T-helper 1 cell treated with Interleukin-12 subunit alpha and Interleukin-12 subunit beta and Interleukin-4 antibody, amounts not matched to agents 30 ng/mL and 1 ng/mL, for 36 hours (primary cell): ENCODE measurements at regions not wholly inside any gene's neighbourhood (a gene's known extent, or its start where the extent isn't known, plus 50 kb on each side); places are given as distances from the start of the nearest gene placed in this dataset.

Experiments used
- intact Hi-C: fragments of 100-400 bp; cut with micrococcal nuclease; formaldehyde crosslinking; loops from one replicate; pipeline ENCODE4 v1.15.1; 2024

DNA sequence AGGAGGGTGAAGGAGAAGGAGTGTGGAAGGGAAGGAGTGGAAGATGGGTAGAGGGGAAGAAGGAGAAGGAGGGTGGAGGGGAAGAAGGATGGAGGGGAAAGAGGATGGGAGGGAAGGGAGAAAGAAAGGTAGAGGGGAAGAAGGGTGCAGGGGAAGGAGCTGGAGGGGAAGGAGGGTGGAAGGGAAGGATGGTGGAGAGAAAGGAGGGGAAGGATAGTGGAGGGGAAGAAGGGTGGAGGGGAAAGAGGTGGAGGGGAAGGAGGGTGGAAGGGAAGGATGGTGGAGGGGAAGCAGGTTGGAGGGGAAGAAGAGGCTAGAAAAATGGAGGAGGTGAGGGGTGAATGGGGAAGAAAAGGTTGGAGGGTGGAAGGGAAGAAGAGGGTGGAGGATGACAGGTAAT lies 927.9 kb downstream of the UQCRFS1 start:
- intact Hi-C loops: no loop called here

DNA sequence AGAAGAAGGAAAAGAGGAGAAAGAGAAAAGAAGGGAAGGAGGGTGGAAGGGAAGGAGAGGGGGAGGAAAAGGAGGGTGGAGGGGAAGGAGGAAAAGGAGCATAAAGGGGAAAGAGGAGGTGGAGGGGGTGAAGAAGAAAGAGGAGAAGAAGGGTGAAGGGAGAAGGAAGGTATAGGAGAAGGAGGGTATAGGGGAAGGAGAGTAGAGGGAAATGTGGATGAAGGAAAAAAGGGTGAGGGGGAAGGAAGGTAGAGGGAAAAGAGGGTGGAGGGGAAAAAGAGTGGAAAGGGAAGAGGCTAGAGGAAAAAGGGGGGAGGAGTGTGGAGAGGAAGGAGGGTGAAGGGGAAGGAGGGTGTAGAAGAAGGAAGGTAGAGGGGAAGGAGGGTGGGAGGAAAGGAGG lies 928.6 kb downstream of the UQCRFS1 start:
- intact Hi-C loops: no loop called here

DNA sequence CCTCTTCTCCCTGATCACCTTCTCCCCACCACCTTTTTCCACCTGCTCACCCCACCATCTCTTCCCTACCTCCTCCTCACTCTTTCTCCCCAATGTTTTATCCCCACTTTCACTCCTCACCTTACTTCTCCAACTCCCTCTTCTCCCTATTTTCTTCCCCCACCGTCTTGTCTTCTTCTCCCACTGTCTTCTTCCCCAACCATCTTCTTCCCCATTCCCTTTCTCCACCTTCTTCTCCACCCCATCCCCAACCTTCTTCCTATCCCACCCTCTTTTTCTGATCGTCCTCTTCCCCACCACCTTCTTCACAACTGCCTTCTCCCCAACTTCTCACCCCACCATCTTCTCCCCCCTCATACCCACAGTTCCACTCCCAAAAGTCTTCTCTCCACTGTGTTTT lies 929.4 kb downstream of the UQCRFS1 start:
- intact Hi-C loops: no loop called here

DNA sequence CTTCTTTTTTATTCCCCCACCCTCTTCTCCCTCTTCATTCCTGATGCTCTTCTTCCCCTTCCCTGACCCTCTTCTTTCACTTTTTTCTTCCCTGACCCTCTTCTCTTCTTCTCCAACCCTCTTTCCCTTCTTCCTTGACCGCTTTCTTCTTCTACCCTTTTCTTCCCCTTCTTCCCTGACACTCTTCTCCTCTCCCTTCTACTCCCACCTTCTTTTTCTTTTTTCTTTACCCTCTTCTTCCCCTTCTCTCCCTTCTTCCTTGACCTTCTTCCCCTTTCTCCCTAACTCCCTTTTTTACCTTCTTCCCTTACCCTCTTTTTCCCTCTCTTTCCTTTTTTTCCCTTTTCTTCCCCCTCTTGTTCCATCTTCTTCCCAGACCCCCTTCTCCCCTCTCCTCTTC lies 931.3 kb downstream of the UQCRFS1 start:
- intact Hi-C loops: no loop called here

DNA sequence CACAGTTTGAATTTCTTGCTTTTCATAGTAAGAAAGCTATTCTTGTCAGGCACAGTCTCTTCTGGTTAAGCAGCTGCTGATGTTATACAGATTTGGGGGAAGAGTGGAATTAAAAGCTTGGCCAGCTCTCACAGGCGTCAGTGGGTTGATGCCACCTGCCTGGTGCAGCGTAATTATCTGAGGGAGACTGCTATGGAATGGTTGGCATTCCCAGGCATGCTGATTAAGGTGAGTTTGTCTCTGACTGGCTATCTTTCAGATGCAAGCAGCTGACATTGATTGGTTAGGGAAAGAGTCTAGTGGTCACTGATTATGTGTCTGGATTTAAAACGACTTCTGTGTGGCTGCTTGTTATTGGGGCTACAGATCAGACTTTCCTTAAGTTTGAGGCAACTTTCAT lies 948.4 kb downstream of the UQCRFS1 start:
- intact Hi-C loops: no loop called here

DNA sequence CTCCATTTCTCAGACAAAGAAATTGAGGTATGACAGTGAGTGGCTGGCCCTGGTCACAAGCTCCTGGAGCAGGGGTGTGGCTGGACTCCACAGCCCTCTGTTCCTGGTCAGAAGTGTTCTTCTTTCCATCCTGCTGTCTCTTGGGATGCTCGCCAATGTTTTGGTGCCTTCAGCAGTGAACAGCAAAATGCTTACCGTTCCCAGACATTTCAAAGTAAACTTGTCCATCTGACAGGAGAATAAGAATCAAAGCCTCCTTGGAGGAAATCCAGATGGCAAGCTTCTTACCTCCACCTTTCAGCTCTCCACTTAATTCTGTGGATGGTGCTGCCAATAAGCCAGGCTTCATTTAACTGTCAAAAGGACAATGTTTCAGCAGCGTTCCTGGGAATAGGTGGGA lies 954.1 kb downstream of the UQCRFS1 start:
- intact Hi-C loops: no loop called here

DNA sequence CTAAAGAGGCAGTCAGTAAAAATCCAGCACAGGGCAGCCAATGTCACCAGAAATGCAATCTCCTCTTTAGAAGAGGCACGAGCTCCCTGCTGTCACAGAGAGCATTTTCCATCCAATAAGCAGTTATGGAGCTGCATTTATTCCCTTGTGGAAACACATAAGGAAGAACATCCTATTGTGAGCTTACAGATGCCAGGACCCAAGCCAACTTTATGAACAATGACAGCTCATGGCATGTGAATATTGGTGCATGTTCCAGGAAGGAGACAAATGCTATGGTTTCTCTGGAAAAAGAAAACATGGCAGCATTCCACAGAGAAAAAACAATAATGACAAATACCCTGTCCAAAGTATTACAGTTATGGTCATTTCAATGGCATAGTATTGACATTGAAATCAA lies 955.6 kb downstream of the UQCRFS1 start:
- intact Hi-C loops: no loop called here

DNA sequence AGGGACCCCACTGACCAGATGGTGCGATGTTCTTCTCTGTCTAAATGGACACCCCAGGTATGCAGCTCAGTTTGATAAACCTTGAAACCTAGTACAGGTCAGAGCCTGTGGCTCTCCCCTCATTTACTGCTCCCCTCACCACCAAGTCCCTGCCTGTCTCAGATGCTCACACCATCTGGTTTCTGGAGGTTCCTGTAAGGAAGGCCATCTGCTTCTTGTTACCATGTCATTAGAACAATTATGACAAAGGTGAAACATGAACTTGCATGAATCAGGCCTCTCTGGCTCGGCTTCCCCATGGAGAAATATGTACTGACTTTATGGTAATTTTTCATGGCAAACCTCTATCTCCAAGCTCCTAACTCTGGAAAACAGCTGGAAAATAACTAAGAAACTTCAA lies 965.7 kb downstream of the UQCRFS1 start:
- intact Hi-C loops: loop anchor here (10.0 kb wide), 1 partner anchor 282 kb away; no protein-coding TSS in a partner anchor

DNA sequence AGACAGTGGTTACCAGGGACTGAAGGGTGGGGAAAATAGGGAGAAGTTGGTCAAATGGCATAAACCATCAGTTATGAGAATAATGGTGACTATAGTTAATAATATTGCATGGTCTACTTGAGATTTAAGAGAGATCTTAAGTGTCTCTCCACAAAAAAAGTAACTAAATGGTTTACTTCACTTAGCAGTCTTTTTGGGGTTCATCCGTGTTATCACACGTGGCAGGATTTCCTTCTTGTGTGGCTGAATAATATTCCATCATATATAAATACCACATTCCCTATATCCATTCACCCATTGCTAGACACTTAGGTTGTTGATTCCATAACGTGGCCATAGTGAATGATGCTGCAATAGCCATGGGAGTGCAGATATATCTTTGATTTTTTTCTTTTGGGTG lies 967.0 kb downstream of the UQCRFS1 start:
- intact Hi-C loops: loop anchor here (10.0 kb wide), 1 partner anchor 281 kb away; no protein-coding TSS in a partner anchor

DNA sequence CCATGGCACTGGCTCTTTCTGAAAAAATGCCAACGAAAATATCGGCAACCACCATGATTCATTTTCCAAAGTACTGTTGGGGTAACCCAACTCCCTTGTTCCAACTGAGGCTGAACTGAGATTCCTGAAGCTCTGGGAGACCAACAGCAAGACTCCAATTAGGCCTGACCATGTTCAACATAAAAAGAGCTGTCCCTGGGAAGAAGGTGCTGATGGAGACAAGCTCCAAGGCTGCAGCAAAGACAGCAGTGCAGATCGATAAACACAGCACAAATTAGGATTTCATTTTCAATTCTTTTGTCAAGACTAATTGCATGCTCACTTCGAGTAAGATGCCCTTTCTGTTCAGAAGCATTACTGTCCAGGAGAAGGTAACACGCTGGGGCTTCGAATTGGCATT lies 968.0 kb downstream of the UQCRFS1 start:
- intact Hi-C loops: loop anchor here (5.0 to 10.0 kb wide), 2 partner anchors 280 to 632 kb away; no protein-coding TSS in a partner anchor

DNA sequence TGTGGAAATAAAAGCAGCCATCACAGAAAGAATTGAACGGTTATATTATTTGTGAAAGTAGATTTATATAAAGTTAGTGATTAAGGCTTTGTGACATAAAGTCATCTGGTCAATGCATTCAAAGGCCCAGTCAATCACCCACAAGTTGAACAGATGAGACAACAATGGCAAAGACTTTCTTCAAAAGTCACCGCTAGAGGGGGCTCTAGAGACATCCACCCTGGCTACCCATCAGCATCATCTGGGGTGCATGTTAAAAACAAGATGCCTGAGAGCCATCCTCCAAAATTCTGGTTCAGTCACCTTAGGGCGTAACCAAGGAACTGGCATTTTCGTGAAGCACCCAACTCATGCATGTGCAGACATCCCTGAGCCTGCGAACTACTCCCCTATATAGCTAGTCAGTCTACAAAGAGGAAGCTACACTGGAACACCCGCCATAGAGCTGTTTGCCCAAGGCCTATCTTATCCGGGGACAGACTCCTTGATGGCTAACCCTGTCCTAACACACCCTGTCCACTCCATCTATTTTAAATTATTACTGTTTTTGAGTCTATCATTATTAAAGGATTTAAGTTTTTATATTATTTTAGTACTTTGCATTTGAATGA lies 970.5 kb downstream of the UQCRFS1 start:
- intact Hi-C loops: loop anchor here (1.0 to 10.0 kb wide), 6 partner anchors 83 to 635 kb away; no protein-coding TSS in a partner anchor

DNA sequence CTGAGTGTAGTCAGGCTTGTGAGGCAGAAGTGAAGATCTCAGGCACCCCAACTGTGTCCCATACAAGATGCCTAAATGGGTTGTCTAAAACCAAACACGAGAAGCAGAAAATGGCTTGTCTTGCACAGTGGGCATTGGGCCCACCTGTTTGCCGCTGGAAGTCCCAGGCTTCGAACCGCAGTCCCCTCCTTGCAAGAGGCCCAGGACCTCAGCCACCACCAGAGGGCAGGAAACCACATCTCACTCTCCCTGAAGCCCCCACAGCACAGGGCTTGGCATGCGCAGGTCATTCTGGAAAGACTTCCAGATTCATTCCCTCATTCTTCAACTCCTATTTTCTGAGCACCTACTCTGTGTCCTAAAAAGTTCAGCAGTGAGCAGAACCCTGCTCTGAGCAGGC lies 973.7 kb downstream of the UQCRFS1 start:
- intact Hi-C loops: no loop called here

DNA sequence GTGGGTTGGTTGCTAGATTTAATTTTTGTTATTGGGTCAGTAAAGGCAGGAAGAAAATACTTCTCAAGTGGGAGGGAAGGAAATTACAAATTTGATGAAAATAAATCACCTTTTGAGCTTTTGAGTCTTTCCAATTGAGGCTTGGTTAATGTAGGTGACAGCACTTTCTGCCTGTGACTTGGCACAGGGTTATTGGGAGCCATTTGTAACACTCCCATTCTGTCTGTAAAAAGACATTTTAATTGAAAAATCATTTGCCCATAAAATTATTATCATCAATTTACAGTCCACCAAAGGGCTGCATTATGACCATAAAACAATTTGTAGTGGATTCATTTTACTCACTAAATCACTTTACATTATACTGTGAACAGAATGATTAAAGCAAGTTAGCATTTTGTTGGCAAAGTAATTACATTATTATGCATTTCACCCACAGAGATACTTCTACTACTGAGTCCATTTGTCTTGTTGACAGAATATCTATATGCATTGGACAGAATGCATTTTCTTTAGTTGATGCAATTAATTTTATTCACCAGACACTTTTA lies 974.6 kb downstream of the UQCRFS1 start:
- intact Hi-C loops: no loop called here

DNA sequence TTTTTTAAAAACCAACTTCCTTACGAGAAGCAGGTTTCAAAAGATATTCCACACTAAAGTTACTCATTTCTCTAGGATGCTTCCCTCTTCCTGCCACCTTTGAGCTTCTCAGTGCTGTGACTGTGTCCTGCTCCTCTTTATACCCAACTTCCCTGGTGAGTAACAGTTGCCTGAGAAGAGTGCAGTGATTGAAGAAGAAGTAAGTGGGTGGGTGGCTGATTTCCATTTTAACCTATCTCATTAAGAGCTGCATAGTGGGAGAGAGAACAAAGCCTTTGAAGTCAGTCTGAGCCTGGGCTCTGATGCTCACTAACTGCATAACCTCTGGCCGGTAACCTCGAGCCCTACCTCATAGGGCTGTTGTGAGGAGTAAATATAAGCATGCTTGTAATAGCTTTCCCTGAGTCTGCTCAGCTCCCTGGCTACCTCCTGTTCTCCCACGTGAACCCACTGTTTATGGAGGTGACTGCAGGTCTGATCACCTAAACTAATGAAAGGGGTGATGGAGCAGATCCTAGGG lies 977.3 kb downstream of the UQCRFS1 start:
- intact Hi-C loops: no loop called here

DNA sequence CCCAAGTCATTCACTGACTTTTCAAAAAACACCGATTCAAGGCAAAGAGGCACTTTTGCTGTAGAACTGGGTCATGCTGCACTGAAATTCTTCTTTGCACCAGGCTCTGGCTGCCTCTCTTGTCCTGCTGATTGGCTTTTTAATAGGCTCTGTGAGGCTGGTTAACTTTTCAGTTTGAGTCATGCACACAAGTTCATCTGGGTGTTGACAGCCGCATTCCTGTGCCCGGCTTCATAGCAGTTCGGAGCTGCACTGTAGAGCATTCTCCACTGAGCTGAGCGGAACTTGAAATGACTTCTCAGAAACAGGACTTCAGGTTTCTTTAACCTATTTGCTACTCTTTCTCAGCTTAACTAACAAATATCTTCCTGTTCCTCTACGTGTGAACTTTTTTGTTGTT lies 978.3 kb downstream of the UQCRFS1 start:
- intact Hi-C loops: no loop called here

DNA sequence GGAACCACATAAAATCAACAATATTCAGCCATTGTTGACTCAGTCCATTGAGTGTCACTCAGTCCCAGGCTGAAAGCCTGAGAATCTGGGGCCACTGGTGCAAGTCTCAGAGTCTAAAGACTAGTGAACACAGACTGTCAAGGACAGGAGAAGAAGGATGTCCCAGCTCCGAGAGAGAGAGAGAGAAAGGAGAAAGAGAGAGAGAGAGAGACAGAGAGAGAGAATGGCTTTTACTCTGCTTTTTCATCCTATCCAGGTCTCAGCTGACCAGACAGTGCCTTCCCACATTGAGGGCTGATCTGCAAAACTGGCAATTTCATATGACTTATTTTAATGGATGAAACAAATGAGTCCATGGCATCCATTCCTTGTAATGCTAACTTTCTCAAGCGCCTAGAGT lies 984.1 kb downstream of the UQCRFS1 start:
- intact Hi-C loops: no loop called here

DNA sequence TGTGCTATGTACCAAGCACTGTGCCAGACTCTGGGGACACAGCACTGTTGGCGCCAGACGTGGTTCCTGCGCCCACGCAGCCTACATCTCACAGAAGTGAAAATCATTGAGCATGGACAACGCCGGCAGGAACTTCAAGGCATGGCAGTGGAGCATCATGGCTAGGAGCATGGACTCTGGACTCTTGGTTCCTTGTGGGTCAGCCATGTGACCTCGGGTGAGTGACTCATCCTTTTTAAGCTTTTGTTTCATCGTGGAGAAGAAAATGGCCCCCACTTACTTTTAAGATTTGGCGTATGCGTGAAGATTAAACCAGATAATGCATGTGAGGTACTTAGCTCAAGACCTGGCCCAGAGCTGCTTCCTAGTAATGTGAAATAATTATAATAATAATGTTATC lies 988.5 kb downstream of the UQCRFS1 start:
- intact Hi-C loops: no loop called here

DNA sequence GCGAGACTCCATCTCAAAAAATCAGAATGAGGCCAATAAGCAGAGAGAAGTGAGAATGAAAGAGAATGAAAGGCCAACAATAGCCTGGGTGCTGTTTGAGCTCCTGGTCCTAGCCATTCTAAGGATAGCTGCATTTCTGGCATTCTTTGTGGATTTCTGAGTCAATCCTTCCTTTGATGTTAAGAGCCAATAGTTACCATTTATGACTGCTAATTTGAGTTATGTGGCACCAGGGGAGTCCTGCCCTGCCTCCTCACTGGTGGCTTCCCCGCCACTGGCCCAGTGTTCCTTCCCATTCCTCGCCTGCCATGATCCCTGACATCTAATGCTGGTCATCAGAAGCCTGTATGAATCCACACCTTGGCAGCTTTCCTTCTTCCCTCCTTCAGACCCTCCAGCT lies 991.2 kb downstream of the UQCRFS1 start:
- intact Hi-C loops: no loop called here

DNA sequence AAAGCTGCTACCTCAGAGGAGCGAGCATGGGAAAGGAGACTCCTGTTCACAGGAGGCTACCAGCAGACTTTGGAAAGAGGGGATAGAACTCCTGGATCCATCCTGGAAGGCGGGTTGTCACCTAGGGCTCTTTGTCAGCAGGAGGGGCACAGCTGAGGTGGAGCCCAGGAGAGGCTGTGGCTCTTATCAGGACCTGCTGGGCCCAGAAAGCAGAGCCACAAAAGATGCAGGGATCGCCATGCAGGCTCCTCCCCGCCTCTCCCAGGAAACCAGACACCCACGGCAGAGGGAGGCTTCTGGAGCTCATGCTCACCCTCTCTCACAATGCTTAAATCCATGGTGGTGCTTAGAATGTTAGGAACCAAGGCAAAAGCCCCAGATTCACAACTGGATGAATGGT lies 994.2 kb downstream of the UQCRFS1 start:
- intact Hi-C loops: no loop called here

DNA sequence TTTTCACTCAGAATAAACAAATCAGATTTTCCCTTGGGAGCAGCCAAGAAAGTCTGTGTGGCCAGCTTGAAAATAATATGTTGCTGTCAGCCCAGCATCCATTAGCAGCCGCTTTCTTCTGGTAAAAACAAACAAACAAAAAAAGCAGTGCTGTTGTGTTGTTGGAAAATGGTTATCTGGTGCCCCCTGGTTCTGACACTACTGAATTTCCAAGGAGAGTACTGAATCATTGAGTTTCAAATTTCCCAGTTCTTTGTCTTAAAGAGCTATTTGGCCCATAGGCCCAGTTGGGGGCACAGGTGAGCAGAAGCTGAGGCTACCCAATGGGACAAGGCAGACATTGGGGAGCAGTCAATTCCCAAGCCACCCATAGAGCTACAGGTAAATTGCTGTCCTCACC lies 995.9 kb downstream of the UQCRFS1 start:
- intact Hi-C loops: no loop called here

DNA sequence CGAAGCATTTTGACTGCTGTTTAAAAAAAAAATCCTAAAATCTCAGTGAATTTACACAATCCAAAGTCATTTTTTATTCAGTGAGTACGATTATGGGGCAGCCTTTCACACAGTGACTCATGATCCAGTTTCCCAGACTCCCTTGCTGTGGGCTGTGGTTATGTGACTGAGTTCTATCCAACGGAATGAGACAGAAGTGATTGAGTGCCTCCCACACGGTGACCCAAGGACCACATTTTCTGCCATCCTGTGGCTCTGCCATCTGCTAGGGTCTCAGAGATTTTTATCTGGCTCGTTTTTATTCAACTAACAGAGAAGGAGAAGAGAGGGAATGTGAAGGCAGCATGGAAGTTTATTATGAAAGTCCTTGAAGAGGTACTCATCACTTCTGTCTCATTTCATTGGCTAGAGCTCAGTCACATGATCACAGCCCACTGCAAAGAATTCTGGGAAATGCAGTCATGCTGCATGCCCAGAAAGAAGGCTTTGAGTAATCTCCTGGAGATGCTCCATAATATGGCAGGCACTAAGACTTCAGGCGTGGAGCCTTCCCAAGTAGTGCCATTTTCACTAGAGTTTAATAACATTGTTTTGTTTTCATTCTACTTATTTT lies 999.4 kb downstream of the UQCRFS1 start:
- intact Hi-C loops: no loop called here

DNA sequence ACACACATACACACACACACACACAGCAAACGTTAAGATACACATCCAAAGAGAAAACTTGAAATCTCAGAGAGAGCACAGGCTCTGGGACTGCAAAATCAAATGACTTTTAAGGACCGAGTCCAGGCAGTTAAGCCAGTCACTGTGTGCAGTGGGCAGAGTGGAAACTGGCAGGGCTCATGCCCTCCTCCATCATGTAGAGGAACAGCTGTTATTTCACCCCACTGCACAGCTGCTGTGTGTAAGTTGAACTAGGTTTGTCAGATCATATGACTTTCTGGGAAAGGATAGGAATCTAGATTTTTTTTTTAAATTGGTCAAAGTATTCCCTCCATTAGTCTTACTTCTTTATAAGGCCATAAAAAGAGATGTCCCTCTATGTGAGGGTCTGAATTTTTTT lies 1002.1 kb downstream of the UQCRFS1 start:
- intact Hi-C loops: no loop called here

DNA sequence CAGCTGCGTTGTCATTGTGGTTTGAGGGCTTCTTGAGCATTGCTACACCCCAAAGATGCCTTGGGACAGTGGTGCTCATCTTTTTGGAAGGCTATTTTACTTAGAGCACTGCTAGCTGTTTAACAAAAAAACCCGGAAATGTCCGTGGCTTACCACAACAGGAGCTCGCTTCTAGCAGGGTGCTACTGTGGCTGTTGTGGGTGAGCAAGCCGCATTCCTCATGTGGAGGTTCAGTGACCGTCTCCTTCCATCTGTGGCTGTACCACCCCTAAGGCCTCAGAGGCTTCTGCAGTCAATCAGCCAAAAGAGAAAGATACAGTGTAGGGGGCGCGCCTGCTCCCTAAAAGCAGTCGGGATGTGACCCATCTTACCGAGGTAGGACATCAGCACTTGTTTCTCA lies 1004.2 kb downstream of the UQCRFS1 start:
- intact Hi-C loops: no loop called here
